Tibial nerve (tissue), 3 donors: ENCODE measurements at regions not wholly inside any gene's neighbourhood (a gene's known extent, or its start where the extent isn't known, plus 50 kb on each side); places are given as distances from the start of the nearest gene placed in this dataset.

Experiments used
- POLR2A ChIP-seq, 2 donors: fragments of 450-650 bp; IDR thresholded peaks; one replicate each; pipeline ENCODE4 v1.6.1; 2017; ENCODE audit warnings: antibody characterized with exemption in 2 of 2, mild to moderate bottlenecking in 2 of 2, moderate library complexity in 2 of 2
- TF ChIP-seq, protein P1 (sequence below), 5 experiments: fragments of 200-600 bp in 3 of 5; fragments of 450-650 bp in 2 of 5; sonication (generic) in 3 of 5; IDR thresholded peaks; one replicate each; pipeline ENCODE4 v1.5.1; 2016 to 2019; ENCODE audit warnings: antibody characterized with exemption in 5 of 5, mild to moderate bottlenecking in 3 of 5, moderate library complexity in 2 of 5

GRCh38 chr1:189463166-189463565 is 1014.5 kb downstream of the BRINP3 start:
- TF ChIP-seq, protein P1, sequence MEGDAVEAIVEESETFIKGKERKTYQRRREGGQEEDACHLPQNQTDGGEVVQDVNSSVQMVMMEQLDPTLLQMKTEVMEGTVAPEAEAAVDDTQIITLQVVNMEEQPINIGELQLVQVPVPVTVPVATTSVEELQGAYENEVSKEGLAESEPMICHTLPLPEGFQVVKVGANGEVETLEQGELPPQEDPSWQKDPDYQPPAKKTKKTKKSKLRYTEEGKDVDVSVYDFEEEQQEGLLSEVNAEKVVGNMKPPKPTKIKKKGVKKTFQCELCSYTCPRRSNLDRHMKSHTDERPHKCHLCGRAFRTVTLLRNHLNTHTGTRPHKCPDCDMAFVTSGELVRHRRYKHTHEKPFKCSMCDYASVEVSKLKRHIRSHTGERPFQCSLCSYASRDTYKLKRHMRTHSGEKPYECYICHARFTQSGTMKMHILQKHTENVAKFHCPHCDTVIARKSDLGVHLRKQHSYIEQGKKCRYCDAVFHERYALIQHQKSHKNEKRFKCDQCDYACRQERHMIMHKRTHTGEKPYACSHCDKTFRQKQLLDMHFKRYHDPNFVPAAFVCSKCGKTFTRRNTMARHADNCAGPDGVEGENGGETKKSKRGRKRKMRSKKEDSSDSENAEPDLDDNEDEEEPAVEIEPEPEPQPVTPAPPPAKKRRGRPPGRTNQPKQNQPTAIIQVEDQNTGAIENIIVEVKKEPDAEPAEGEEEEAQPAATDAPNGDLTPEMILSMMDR (IDR thresholded peaks at IDR 0.05), result no peak
- no peak for TF ChIP-seq POLR2A (IDR thresholded peaks at IDR 0.05)
